ENCODE measurements at regions not wholly inside any gene's neighbourhood (a gene's known extent, or its start where the extent isn't known, plus 50 kb on each side); places are given as distances from the start of the nearest gene placed in this dataset.

GRCh38 chr5:27434335-27434734 is 395.9 kb upstream of the CDH9 start:
- no peak for TF ChIP-seq CTCF (IDR thresholded peaks at IDR 0.05; ENCODE audit: extremely low read depth, missing control alignments)
- DNase-seq (ENCODE audit: low spot score), result no peak

GRCh38 chr5:27414099-27414498 is 375.7 kb upstream of the CDH9 start:
- TF ChIP-seq CTCF (IDR thresholded peaks at IDR 0.05; ENCODE audit: extremely low read depth, missing control alignments), result no peak
- no peak for DNase-seq (ENCODE audit: low spot score)

GRCh38 chr5:27412384-27412783 is 374.0 kb upstream of the CDH9 start:
- TF ChIP-seq CTCF (IDR thresholded peaks at IDR 0.05; ENCODE audit: extremely low read depth, missing control alignments), result no peak
- DNase-seq (ENCODE audit: low spot score), result no peak

- TF ChIP-seq CTCF (IDR thresholded peaks at IDR 0.05; ENCODE audit: extremely low read depth, missing control alignments), result no peak
- no peak for DNase-seq (ENCODE audit: low spot score)
Measured at GRCh38 chr5:27406020-27406419, 367.6 kb upstream of the CDH9 start.

GRCh38 chr5:27403243-27403882 is 365.0 kb upstream of the CDH9 start:
- TF ChIP-seq CTCF (IDR thresholded peaks at IDR 0.05; ENCODE audit: extremely low read depth, missing control alignments), result no peak
- DNase-seq (ENCODE audit: low spot score), result no peak

GRCh38 chr5:27402828-27403227 is 364.4 kb upstream of the CDH9 start:
- no peak for TF ChIP-seq CTCF (IDR thresholded peaks at IDR 0.05; ENCODE audit: extremely low read depth, missing control alignments)
- DNase-seq (ENCODE audit: low spot score), result no peak

- no peak for DNase-seq (ENCODE audit: low spot score)
- no peak for TF ChIP-seq CTCF (IDR thresholded peaks at IDR 0.05; ENCODE audit: extremely low read depth, missing control alignments)
Measured at GRCh38 chr5:27396998-27397397, 358.6 kb upstream of the CDH9 start.
